GM19351 (cell line): ENCODE measurements at regions not wholly inside any gene's neighbourhood (a gene's known extent, or its start where the extent isn't known, plus 50 kb on each side); places are given as distances from the start of the nearest gene placed in this dataset.

Experiments used
- ATAC-seq: cut with Tn5 transposase; IDR thresholded peaks from one replicate; pipeline ENCODE4 v1.9.1; 2021; ENCODE audit warnings: mild to moderate bottlenecking, moderate library complexity; ENCODE audit not compliant: unreplicated experiment

GRCh38 chr9:118362596-118362995 lies 658.4 kb downstream of the TLR4 start:
- no peak for ATAC-seq

GRCh38 chr9:118364266-118365106 lies 660.3 kb downstream of the TLR4 start:
- no peak for ATAC-seq

GRCh38 chr9:118366228-118366627 lies 662.0 kb downstream of the TLR4 start:
- no peak for ATAC-seq

- no peak for ATAC-seq
Measured at GRCh38 chr9:118367383-118367782, 663.2 kb downstream of the TLR4 start.

GRCh38 chr9:118384531-118385100 lies 680.4 kb downstream of the TLR4 start:
- no peak for ATAC-seq

- ATAC-seq: peak; percentile 61
Measured at GRCh38 chr9:118395415-118395814, 691.2 kb downstream of the TLR4 start.

- ATAC-seq: no peak
Measured at GRCh38 chr9:118401546-118401945, 697.3 kb downstream of the TLR4 start.

- no peak for ATAC-seq
Measured at GRCh38 chr9:118414676-118415075, 710.5 kb downstream of the TLR4 start.

- ATAC-seq: no peak
Measured at GRCh38 chr9:118418887-118419565, 714.8 kb downstream of the TLR4 start.

GRCh38 chr9:118419676-118420075 lies 715.5 kb downstream of the TLR4 start:
- ATAC-seq: no peak

GRCh38 chr9:118422508-118422907 lies 718.3 kb downstream of the TLR4 start:
- no peak for ATAC-seq

GRCh38 chr9:118423021-118423420 lies 718.8 kb downstream of the TLR4 start:
- ATAC-seq: no peak

- ATAC-seq: no peak
Measured at GRCh38 chr9:118423721-118424120, 719.5 kb downstream of the TLR4 start.

- ATAC-seq: no peak
Measured at GRCh38 chr9:118426772-118427171, 722.6 kb downstream of the TLR4 start.

- ATAC-seq: no peak
Measured at GRCh38 chr9:118438810-118439209, 734.6 kb downstream of the TLR4 start.

- no peak for ATAC-seq
Measured at GRCh38 chr9:118439441-118439840, 735.2 kb downstream of the TLR4 start.

GRCh38 chr9:118444403-118444802 lies 740.2 kb downstream of the TLR4 start:
- ATAC-seq: no peak

- ATAC-seq: no peak
Measured at GRCh38 chr9:118446943-118447639, 742.9 kb downstream of the TLR4 start.

GRCh38 chr9:118449554-118449953 lies 745.4 kb downstream of the TLR4 start:
- no peak for ATAC-seq

GRCh38 chr9:118455259-118455658 lies 751.1 kb downstream of the TLR4 start:
- ATAC-seq: no peak

- no peak for ATAC-seq
Measured at GRCh38 chr9:118455788-118456187, 751.6 kb downstream of the TLR4 start.
